ENCODE measurements at regions not wholly inside any gene's neighbourhood (a gene's known extent, or its start where the extent isn't known, plus 50 kb on each side); places are given as distances from the start of the nearest gene placed in this dataset.

DNA sequence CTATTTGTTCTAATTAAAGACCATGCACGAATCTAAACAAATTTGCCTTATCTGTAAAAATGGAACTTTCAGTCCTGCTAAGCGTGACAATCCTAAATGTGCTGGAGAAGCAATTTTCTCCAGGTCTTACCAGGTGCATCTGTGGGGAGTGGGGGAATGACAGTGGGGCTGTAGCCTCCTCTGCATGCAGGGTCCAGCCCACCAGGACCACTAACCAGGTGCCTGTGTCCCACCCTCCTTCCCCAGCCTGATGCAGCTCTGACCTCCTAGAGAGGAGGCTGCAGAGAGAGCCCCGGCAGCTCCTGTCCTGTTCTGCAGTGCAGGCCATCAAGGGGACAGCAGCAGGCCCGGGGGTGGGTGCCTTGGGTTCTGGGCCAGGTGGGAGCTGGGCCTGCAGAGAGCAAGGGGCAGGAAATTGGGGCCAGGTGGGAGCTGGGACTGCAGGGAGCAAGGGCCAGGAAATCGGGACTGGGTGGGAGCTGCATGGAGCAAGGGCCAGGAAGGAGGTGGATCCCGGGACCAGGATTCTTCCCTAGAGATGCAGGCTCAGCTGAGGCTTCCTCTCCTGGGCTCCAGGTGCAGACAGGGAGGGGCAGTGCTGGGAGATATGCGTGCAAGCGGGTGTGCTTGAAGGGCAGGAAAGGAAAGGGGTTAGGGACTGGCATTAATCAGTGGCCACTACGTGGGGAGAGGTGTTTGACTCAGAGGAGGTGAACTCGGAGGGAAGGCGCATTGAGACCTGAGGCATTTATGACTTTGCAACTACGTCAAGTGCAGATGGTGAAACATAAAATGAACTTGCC lies 185.3 kb downstream of the ANKRD30B start:
- Histone ChIP-seq H3K4me1 (no peaks in the 10 kb centered on the region), H3K27me3 (no peaks in the 10 kb centered on the region), H3K27ac (no peak overlapping the region), H3K9me3 (no peaks in the 10 kb centered on the region), H3K36me3 (no peaks in the 10 kb centered on the region), H3K4me3 (no peak overlapping the region)
- WGBS: 83% methylated on average over 12 of the region's 12 CpGs
- TF ChIP-seq POLR2AphosphoS5 (IDR thresholded peaks at IDR 0.05) (no peak), EP300 (IDR thresholded peaks at IDR 0.05) (no peak), POLR2A (IDR thresholded peaks at IDR 0.05) (no peak)
- TF ChIP-seq, protein P1, sequence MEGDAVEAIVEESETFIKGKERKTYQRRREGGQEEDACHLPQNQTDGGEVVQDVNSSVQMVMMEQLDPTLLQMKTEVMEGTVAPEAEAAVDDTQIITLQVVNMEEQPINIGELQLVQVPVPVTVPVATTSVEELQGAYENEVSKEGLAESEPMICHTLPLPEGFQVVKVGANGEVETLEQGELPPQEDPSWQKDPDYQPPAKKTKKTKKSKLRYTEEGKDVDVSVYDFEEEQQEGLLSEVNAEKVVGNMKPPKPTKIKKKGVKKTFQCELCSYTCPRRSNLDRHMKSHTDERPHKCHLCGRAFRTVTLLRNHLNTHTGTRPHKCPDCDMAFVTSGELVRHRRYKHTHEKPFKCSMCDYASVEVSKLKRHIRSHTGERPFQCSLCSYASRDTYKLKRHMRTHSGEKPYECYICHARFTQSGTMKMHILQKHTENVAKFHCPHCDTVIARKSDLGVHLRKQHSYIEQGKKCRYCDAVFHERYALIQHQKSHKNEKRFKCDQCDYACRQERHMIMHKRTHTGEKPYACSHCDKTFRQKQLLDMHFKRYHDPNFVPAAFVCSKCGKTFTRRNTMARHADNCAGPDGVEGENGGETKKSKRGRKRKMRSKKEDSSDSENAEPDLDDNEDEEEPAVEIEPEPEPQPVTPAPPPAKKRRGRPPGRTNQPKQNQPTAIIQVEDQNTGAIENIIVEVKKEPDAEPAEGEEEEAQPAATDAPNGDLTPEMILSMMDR (IDR thresholded peaks at IDR 0.05): no peak
- no peak for DNase-seq (ENCODE audit: low spot score in 2 of 2)

DNA sequence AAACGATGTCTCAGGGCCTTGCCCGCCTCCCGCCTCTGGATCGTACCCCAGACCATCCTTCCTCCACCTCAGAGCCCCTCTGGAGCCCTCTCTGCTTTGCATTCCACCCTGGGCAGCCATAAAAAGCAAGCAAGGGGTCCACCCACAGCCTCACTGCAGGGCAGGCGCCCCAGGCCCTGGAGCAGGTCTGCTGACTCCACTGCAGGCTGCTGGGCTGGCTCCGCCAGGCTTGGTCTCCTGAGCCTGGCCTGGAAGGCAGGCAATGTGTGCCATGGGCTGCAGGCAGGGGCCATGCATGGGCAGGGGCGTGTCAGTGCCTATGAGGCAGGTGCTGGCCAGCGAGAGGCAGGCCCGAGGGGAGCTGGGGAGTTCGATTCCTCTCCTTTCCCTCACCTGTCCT lies 186.0 kb downstream of the ANKRD30B start:
- WGBS: 92% methylated on average over 6 of the region's 10 CpGs
- Histone ChIP-seq H3K27ac (no peak overlapping the region), H3K9me3 (no peaks in the 10 kb centered on the region), H3K4me1 (no peaks in the 10 kb centered on the region), H3K36me3 (no peaks in the 10 kb centered on the region), H3K4me3 (no peak overlapping the region), H3K27me3 (no peaks in the 10 kb centered on the region)
- TF ChIP-seq POLR2A (IDR thresholded peaks at IDR 0.05): no peak
- TF ChIP-seq POLR2AphosphoS5 (IDR thresholded peaks at IDR 0.05): no peak
- TF ChIP-seq, protein P1 (IDR thresholded peaks at IDR 0.05): no peak
- no peak for TF ChIP-seq EP300 (IDR thresholded peaks at IDR 0.05)
- peak in 1 of 2 donors; percentile 53 for DNase-seq (ENCODE audit: low spot score in 2 of 2)

DNA sequence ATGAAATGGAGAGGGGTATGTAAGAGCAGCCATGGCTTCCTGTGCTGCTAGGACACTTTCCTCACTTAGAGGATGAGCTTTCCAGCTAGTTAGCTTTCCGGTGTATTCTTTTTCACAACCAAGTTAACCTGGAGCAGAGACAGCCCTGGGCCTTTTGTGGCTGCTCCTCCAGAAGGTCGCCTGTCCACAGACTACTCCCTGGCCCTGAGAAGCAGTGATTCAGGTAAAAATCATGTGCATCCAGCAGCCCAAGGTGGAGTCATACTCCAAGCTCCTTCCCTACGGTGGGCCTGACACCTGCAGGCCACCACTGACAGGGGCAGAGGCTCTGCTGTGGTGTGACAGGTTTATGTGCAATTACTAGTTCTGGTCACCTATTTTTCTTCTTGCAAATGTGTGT lies 187.2 kb downstream of the ANKRD30B start:
- H3K27ac ChIP-seq: no peak overlapping the region
- TF ChIP-seq EP300 (IDR thresholded peaks at IDR 0.05): no peak
- no peak for TF ChIP-seq POLR2A (IDR thresholded peaks at IDR 0.05)
- TF ChIP-seq, protein P1 (IDR thresholded peaks at IDR 0.05): no peak
- no peak for TF ChIP-seq POLR2AphosphoS5 (IDR thresholded peaks at IDR 0.05)
- H3K9me3 ChIP-seq: no peaks in the 10 kb centered on the region
- no peak for DNase-seq (ENCODE audit: low spot score in 2 of 2)
- 69% methylated on average over 3 of the region's 3 CpGs for WGBS
- H3K4me3 ChIP-seq: no peak overlapping the region
- no peaks in the 10 kb centered on the region for H3K27me3 ChIP-seq
- H3K4me1 ChIP-seq: no peaks in the 10 kb centered on the region
- H3K36me3 ChIP-seq: no peaks in the 10 kb centered on the region

DNA sequence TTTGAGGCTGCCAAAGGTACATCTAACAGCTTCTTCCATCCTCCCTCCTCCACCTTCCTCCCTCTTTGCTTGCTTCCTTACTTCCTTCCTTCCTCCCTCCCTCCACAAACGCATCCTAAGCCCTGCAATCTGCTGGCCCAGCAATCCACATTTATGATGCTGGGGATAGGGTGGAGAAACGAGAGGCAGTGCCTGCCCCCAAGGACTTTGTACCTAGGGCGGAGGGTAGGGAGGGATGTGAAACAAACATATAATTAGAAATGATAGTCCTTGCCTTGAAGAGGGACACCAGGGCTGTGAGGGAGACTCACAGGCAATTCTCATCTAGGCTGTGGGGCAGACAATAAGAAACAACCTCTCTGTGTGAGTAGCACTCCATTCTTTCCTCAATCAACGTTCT lies 188.3 kb downstream of the ANKRD30B start:
- Histone ChIP-seq H3K4me1 (no peaks in the 10 kb centered on the region), H3K27me3 (no peaks in the 10 kb centered on the region), H3K4me3 (no peak overlapping the region), H3K27ac (no peak overlapping the region), H3K9me3 (no peaks in the 10 kb centered on the region), H3K36me3 (no peaks in the 10 kb centered on the region)
- no peak for DNase-seq (ENCODE audit: low spot score in 2 of 2)
- no peak for TF ChIP-seq POLR2A (IDR thresholded peaks at IDR 0.05)
- TF ChIP-seq EP300 (IDR thresholded peaks at IDR 0.05): no peak
- TF ChIP-seq, protein P1 (IDR thresholded peaks at IDR 0.05): no peak
- no peak for TF ChIP-seq POLR2AphosphoS5 (IDR thresholded peaks at IDR 0.05)
- WGBS: 53% methylated on average over 4 of the region's 4 CpGs

DNA sequence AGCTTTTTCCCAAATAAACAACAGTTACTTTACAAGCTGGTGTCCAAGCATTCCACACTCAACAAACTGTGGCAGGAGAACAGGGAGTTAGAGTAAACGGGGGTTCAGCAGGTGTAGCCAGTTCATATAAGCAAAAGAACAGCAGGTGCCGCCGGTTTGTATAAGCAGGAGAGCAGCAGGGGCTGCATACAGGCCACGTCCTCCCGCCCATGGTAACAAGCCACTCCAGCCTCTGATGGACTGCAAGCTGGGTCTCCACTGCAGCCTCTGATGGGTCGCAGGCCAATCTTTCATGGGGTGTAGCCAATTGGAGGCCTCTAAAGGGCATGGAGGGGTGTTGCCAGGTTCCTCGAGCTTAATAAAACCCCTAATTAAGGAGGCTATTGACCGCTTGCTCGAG lies 189.3 kb downstream of the ANKRD30B start:
- no peak overlapping the region for H3K4me3 ChIP-seq
- TF ChIP-seq, protein P1 (IDR thresholded peaks at IDR 0.05): no peak
- TF ChIP-seq POLR2A (IDR thresholded peaks at IDR 0.05) (no peak), EP300 (IDR thresholded peaks at IDR 0.05) (no peak), POLR2AphosphoS5 (IDR thresholded peaks at IDR 0.05) (no peak)
- WGBS: 86% methylated on average over 5 of the region's 9 CpGs
- H3K9me3 ChIP-seq: no peaks in the 10 kb centered on the region
- H3K36me3 ChIP-seq: no peaks in the 10 kb centered on the region
- H3K27ac ChIP-seq: no peak overlapping the region
- no peaks in the 10 kb centered on the region for H3K27me3 ChIP-seq
- no peak for DNase-seq (ENCODE audit: low spot score in 2 of 2)
- no peaks in the 10 kb centered on the region for H3K4me1 ChIP-seq
